Activated CD8-positive, alpha-beta memory T cell treated with anti-CD3 and anti-CD28 coated beads, Interleukin-2, amount 10 ng/mL, durations not matched to agents 7 days and 5 days (primary cell): ENCODE measurements at regions not wholly inside any gene's neighbourhood (a gene's known extent, or its start where the extent isn't known, plus 50 kb on each side); places are given as distances from the start of the nearest gene placed in this dataset.

ENCODE experiments used
- ATAC-seq: fragments of 150-1000 bp; cut with Tn5 transposase; one replicate; pipeline ENCODE4 v1.10.0; 2021; ENCODE audit warnings: moderate library complexity
- CTCF ChIA-PET: fragments of 350-600 bp; sonication (Branson Sonifier 250); formaldehyde crosslinking; loops from one replicate; lab custom pipeline; 2021; ENCODE audit warnings: antibody characterized with exemption; lab: Charles Lee
- DNase-seq: peaks from one replicate; pipeline ENCODE4 v3.0.0-alpha.2; 2020
- H3K27ac Mint-ChIP-seq: one replicate; pipeline ENCODE4 v1.8.0; 2021; ENCODE audit warnings: mild to moderate bottlenecking, mixed read lengths
- H3K27me3 Mint-ChIP-seq: one replicate; pipeline ENCODE4 v1.8.0; 2021; ENCODE audit warnings: mixed read lengths
- H3K36me3 Mint-ChIP-seq: one replicate; pipeline ENCODE4 v1.8.0; 2021; ENCODE audit warnings: mild to moderate bottlenecking, mixed read lengths
- H3K4me1 Mint-ChIP-seq: one replicate; pipeline ENCODE4 v1.8.0; 2021; ENCODE audit warnings: mixed read lengths
- H3K4me3 Mint-ChIP-seq: one replicate; pipeline ENCODE4 v1.8.0; 2021; ENCODE audit warnings: mild to moderate bottlenecking, moderate library complexity, mixed read lengths
- H3K9me3 Mint-ChIP-seq: one replicate; pipeline ENCODE4 v1.8.0; 2022; ENCODE audit warnings: low read depth, mixed read lengths

DNA sequence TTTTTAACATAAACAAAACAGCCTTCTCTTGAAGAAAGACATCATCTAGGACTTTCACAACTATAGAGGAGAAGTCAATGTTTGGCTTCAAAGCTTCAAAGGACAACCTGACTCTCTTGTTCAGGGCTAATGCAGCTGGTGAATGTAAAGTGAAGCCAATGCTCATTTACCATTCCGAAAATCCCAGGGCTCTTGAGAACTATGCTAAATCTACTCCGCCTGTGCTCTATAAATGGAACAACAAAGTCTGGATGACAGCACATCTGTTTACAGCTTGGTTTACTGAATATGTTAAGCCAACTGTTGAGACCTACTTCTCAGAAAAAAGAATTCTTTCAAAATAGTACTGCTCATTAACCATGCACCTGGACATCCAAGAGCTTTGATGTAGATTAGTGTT lies 259.8 kb upstream of the NR5A2 start:
- Mint-ChIP-seq H3K27me3 (peaks cover 6% of the 10 kb centered on the region), H3K27ac (no peak overlapping the region), H3K4me1 (no peaks in the 10 kb centered on the region), H3K9me3 (peaks cover 4% of the 10 kb centered on the region), H3K36me3 (no peaks in the 10 kb centered on the region), H3K4me3 (no peak overlapping the region)
- CTCF ChIA-PET: no interaction called here
- DNase-seq (no peak), ATAC-seq (no peak)

DNA sequence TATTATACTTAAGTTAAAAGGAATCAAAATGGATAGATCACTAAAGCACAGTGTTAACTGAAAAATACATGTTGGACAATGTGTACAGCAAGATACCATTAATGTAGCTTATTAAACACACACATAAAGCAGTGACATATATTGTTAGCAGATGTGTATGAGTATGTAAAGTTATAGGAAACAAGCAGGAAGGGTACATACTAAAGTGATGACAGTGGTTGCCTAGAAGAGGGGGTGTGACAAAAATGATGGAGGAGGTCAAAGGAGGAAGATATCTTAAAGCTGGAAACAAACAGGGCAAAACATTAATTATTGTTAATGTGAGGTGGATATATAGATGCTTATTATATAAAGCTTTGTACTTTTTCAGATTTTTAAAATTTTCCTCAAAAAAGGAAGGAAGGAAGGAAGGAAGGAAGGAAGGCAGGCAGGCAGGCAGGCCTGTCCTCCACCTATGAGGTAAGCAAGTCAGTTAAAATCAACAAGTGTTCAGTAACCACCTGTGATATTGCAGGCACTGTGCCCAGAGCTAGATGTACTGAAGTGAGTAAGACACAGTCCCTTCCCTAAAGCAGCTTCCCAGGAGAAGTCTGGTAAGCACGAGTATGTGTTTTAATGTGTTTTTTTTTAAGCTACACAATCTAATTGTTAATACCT lies 252.9 kb upstream of the NR5A2 start:
- ATAC-seq (no peak), DNase-seq (no peak)
- H3K27ac Mint-ChIP-seq: no peak overlapping the region
- no peaks in the 10 kb centered on the region for H3K36me3 Mint-ChIP-seq
- peaks cover 7% of the 10 kb centered on the region for H3K27me3 Mint-ChIP-seq
- H3K9me3 Mint-ChIP-seq: no peaks in the 10 kb centered on the region
- H3K4me1 Mint-ChIP-seq: no peaks in the 10 kb centered on the region
- H3K4me3 Mint-ChIP-seq: no peak overlapping the region
- CTCF ChIA-PET: no interaction called here

DNA sequence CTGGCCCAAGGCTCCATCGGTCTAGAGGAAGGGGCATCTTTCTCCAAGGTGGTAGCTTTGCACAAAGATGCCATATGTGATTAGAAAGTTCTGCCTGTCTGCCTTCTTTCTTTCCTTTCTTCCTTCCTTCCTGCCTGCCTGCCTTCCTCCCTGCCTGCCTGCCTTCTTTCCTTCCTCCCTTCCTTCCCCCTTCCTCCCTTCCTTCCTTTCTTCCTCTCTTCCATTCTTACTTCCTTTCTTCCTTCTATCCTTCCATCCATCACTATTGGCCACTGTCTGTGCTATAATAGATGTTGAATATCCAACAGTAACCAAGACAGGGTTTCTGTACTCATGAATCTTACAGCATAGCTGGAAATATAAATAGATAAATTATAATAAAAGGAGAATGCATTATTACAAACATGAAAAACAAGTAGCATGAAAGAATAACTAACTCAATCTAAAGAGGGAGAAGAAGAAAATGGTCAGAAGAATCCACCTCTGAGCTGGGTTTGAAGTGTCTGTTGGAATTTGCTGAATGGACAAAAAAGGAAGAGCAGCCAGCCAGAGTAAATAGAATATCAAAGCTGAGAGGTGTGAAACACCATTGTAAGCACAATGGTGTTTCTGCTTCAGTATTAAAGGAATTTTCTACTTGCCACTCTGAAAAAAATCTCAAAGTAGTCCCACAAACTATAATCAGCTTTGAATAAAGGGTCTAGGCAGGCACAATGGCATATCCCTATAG lies 250.6 kb upstream of the NR5A2 start:
- peaks cover 7% of the 10 kb centered on the region for H3K27me3 Mint-ChIP-seq
- no peak overlapping the region for H3K27ac Mint-ChIP-seq
- no peaks in the 10 kb centered on the region for H3K9me3 Mint-ChIP-seq
- no peaks in the 10 kb centered on the region for H3K4me1 Mint-ChIP-seq
- no peaks in the 10 kb centered on the region for H3K36me3 Mint-ChIP-seq
- ATAC-seq (no peak), DNase-seq (no peak)
- CTCF ChIA-PET: no interaction called here
- no peak overlapping the region for H3K4me3 Mint-ChIP-seq

DNA sequence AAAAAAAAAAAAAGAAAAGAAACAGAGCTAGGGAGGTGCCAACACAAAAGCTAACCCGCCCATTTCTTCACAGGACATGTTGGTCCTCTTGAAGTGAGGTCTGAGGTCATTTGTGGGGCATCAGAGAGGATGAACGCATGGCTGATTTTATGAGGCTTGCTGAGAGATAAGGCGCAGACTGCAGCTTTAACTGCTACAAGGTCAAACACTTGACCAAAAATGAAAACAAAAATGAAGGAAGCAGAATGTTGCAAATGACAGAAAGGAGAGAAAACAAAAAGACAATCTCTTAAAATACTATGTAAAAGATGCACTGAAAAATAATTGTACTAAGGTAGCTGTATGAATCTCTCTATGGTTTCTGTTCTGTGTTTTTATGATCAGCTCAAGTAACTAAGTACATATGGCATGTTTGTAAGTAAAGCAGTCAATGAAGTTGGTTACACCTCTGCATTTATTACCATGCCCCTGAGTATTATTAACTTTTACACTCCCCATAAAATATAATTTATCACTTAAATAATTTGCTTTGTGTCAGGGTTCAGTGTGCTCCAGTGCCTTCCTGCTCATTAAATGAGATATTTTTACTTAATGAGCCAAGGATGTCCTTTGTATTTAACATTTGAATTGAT lies 249.1 kb upstream of the NR5A2 start:
- H3K36me3 Mint-ChIP-seq: no peaks in the 10 kb centered on the region
- no peak overlapping the region for H3K27ac Mint-ChIP-seq
- ATAC-seq (no peak), DNase-seq (no peak)
- CTCF ChIA-PET: no interaction called here
- no peaks in the 10 kb centered on the region for H3K9me3 Mint-ChIP-seq
- no peaks in the 10 kb centered on the region for H3K4me1 Mint-ChIP-seq
- H3K27me3 Mint-ChIP-seq: peaks cover 7% of the 10 kb centered on the region
- no peak overlapping the region for H3K4me3 Mint-ChIP-seq

DNA sequence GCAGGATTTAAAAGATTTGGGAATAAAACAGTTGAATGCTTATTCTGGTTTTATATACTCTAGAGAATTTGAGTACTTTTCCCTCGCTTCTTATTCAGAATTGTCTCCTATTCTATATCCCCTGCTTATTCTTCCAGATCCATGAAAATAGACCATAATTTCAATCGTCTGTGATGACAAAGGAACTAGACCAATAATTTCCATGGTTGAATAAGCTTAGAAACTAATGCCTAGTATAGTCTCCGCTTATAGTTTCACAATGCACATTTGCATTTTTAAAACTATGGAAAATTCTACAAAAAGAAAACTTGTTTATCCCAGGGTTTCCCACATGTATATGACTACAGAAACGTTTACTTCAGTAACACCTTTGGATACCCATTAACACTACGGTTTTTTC lies 247.4 kb upstream of the NR5A2 start:
- CTCF ChIA-PET: no interaction called here
- ATAC-seq (no peak), DNase-seq (no peak)
- Mint-ChIP-seq H3K9me3 (no peaks in the 10 kb centered on the region), H3K27me3 (peaks cover 5% of the 10 kb centered on the region), H3K27ac (no peak overlapping the region), H3K4me3 (no peak overlapping the region), H3K4me1 (no peaks in the 10 kb centered on the region), H3K36me3 (no peaks in the 10 kb centered on the region)

DNA sequence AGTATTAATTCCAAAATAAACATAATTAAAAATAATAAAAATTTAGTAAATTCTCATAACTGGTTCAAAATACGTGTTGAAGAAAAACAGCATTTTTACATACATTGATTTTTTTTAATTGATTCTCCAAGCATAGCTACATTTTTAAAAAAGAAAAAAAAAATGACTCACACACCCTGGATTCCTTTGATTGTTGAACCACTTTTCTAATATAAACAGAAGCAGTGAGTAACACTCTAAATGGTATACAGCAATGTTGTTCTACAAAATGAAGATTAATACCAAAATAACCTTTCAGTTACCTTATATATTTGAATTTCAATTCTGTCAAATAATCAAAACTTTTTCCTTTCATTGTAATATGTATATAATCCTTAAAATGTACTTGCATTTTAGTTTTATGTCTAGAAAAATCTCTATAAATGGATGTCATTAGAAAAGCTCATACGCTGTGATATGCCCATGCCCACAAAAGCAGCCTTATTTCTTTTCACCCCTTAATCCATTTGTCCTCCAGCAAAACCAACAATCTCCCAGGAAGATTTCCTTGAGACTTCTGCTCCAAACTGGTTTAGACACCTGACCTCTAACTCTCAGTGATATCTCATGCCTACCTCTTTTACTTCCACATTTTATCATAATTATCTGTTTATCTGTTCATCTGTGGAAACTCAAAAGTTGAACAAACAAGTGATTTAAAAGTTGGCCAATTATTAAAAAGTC lies 246.4 kb upstream of the NR5A2 start:
- CTCF ChIA-PET: no interaction called here
- ATAC-seq: no peak
- DNase-seq: no peak
- Mint-ChIP-seq H3K4me3 (no peak overlapping the region), H3K9me3 (no peaks in the 10 kb centered on the region), H3K27me3 (peaks cover 5% of the 10 kb centered on the region), H3K36me3 (no peaks in the 10 kb centered on the region), H3K4me1 (no peaks in the 10 kb centered on the region), H3K27ac (no peak overlapping the region)

DNA sequence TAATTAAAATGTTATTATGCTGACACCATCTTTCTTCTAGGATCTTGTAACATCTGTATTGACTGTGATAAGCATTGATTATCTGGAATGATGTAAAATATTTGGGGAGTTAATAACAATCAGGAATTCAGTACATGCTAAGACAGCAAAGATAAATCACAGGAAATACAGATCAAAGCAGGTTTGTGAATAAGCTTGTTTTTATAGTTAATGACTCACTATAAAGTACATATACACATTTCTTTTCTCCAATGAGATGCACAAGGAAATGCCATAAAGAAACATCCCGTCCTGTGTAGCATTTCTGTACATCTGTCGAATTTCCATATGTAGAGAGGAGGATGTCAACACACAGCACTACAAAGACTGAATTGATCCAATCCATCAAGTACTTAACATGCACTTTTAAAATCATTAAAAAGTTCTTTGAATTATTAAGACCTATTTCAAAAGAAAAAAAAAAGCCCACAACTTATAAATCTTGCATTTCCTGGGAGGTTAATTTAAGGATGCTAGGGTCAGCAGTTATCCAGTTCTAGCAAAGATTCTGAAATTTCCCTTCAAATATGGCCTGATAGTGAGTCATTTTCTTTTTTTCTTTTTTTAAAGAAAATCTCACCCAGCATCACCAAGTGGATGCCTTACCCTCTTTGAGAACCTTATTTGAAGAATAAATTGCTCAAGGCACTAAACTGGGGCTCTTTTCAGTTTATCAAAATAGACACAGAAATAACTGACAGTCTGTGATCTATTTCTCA lies 243.2 kb upstream of the NR5A2 start:
- no peaks in the 10 kb centered on the region for H3K36me3 Mint-ChIP-seq
- no peak overlapping the region for H3K27ac Mint-ChIP-seq
- H3K27me3 Mint-ChIP-seq: peaks cover 9% of the 10 kb centered on the region
- no peaks in the 10 kb centered on the region for H3K9me3 Mint-ChIP-seq
- ATAC-seq (no peak), DNase-seq (no peak)
- no peaks in the 10 kb centered on the region for H3K4me1 Mint-ChIP-seq
- CTCF ChIA-PET: no interaction called here
- H3K4me3 Mint-ChIP-seq: no peak overlapping the region

DNA sequence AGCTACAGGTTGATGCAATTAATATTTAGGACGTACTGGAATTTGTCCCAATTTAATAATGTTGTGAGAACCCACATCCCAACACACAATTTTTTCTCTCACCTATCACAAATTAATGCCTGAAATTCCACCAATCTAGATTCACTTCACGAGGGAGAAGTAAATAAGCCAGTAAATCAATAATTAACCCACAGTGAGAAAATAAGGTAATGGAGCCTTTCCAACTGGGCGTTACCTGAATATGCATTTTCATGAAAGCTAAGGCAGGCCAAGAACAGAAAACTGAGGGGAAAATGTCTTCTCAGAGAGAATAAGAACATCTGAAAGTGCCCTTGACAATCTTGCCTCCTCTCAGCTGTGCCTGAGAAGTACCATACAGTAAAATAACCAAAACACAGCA lies 240.8 kb upstream of the NR5A2 start:
- H3K27me3 Mint-ChIP-seq: peaks cover 10% of the 10 kb centered on the region
- no peak overlapping the region for H3K27ac Mint-ChIP-seq
- no peak for ATAC-seq
- H3K9me3 Mint-ChIP-seq: no peaks in the 10 kb centered on the region
- CTCF ChIA-PET: no interaction called here
- no peaks in the 10 kb centered on the region for H3K36me3 Mint-ChIP-seq
- no peak overlapping the region for H3K4me3 Mint-ChIP-seq
- DNase-seq: no peak
- no peaks in the 10 kb centered on the region for H3K4me1 Mint-ChIP-seq

DNA sequence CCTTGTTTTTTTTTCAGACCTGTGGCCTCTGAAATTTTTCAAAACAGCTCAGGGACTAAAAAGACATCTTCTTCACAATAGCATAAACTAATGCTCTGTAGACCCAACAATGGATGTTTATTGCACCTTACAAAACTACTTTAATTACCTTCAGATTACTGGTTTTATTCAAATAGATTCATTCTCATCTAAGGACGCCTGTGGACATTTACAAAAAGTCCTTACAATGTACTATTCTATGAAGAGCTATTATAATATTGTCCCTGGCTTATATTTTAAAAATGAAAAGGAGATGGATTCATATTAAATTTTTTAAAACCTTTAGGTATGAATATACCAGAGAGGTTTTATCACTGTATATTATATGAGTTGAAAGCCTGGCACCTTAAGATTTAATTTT lies 238.4 kb upstream of the NR5A2 start:
- Mint-ChIP-seq H3K27me3 (peaks cover 9% of the 10 kb centered on the region), H3K36me3 (no peaks in the 10 kb centered on the region), H3K27ac (no peak overlapping the region), H3K9me3 (no peaks in the 10 kb centered on the region), H3K4me3 (no peak overlapping the region), H3K4me1 (no peaks in the 10 kb centered on the region)
- ATAC-seq: no peak
- DNase-seq: no peak
- CTCF ChIA-PET: no interaction called here

DNA sequence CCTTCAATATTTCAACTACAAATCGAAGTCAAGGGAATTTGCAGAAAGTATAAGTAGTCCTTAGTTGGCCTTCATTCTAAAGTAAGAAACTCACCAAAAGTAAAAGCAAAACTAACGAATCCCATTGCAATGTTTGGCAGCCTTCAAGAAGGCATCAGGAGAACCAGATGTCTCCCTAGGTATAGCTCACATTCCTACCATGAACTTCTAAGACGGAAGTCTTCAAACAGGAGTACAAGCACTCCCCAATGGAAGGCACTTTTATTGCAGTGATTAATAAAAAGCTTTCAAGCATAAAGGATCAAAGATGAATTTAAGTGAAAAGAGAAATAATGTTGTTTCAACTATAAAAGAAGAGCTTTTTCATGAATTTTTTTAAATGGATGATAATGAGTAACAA lies 236.0 kb upstream of the NR5A2 start:
- H3K9me3 Mint-ChIP-seq: no peaks in the 10 kb centered on the region
- DNase-seq: no peak
- peaks cover 7% of the 10 kb centered on the region for H3K27me3 Mint-ChIP-seq
- no peak overlapping the region for H3K4me3 Mint-ChIP-seq
- no peak overlapping the region for H3K27ac Mint-ChIP-seq
- H3K36me3 Mint-ChIP-seq: no peaks in the 10 kb centered on the region
- CTCF ChIA-PET: no interaction called here
- no peaks in the 10 kb centered on the region for H3K4me1 Mint-ChIP-seq
- no peak for ATAC-seq

DNA sequence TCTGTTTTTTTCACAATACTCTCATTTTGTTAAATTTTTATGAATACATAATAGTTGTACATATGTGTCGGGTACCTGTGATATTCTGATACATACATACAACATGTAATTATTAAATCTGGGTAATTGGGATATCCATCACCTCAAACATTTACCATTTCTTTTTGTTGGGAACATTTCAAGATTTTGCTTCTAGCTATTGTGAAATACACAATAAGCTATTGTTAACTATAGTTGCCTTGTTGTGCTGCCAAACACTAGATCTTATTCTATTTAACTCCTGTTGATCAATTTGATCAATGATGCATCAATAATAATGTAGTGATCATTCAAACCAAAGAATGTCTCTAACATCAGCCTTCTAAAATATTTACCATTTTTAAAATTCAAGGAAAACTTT lies 234.6 kb upstream of the NR5A2 start:
- Mint-ChIP-seq H3K4me1 (no peaks in the 10 kb centered on the region), H3K9me3 (no peaks in the 10 kb centered on the region), H3K4me3 (no peak overlapping the region), H3K36me3 (no peaks in the 10 kb centered on the region), H3K27ac (no peak overlapping the region), H3K27me3 (peaks cover 3% of the 10 kb centered on the region)
- DNase-seq (no peak), ATAC-seq (no peak)
- CTCF ChIA-PET: no interaction called here

DNA sequence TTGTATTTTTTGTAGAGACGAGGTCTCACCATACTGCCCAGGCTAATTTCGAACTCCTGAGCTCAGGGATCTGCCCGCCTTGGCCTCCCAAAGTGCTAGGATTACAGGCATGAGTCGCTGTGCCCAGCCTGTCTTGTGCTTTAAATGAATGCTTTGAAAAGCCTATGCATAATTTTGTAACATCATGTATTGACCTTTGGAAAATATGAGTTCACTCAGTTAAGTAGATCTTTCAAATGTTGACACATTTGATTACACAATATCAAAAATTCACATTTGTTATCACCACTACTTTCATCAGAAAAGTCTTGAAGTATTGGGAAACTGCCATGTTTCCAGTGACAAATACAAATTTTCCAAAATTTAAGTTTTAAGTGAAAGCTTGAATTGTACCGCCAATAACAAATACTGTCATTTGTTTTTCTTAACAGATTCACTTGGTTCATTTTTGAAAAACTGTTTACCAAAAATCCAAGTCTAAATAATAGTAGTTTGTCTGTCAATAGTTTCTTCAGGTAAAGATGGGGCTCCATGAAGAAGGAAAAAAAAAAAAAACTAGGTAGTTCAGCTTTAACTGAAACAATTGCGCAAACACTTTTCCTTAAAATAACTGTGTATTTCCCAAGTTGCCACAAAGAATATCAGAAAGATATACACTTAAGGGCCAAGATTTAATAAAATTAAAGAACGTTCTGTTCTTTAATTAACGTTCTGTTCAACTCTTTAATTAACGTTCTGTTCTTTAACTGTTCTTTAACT lies 233.2 kb upstream of the NR5A2 start:
- no peak for ATAC-seq
- DNase-seq: no peak
- H3K27ac Mint-ChIP-seq: no peak overlapping the region
- no peaks in the 10 kb centered on the region for H3K9me3 Mint-ChIP-seq
- no peaks in the 10 kb centered on the region for H3K4me1 Mint-ChIP-seq
- no peak overlapping the region for H3K4me3 Mint-ChIP-seq
- CTCF ChIA-PET: no interaction called here
- peaks cover 3% of the 10 kb centered on the region for H3K27me3 Mint-ChIP-seq
- no peaks in the 10 kb centered on the region for H3K36me3 Mint-ChIP-seq

DNA sequence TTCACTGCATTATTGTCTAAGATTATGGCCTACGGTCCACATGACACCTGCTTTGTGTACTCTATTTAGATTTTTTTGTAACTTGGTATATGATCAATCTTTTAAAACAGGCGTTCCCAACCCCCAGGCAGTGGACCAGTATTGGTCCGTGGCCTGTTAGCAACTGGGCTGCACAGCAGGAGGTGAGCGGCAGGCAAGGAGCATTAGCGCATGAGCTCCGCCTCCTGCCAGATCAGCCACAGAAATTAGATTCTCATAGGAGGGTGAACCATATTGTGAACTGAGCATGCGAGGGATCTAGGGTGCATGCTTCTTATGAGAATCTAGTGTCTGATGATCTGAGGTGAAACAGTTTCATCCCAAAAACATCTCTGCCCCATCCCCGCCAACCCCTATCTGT lies 228.4 kb upstream of the NR5A2 start:
- H3K27ac Mint-ChIP-seq: no peak overlapping the region
- CTCF ChIA-PET: no interaction called here
- ATAC-seq: no peak
- peaks cover 6% of the 10 kb centered on the region for H3K27me3 Mint-ChIP-seq
- H3K4me3 Mint-ChIP-seq: no peak overlapping the region
- DNase-seq: no peak
- H3K9me3 Mint-ChIP-seq: no peaks in the 10 kb centered on the region
- no peaks in the 10 kb centered on the region for H3K36me3 Mint-ChIP-seq
- H3K4me1 Mint-ChIP-seq: no peaks in the 10 kb centered on the region
